Stimulated activated CD4-positive, alpha-beta T cell treated with anti-CD3 and anti-CD28 coated beads, Interleukin-1b, Interleukin-23, amount 100 ng/mL, for 24 hours (primary cell): ENCODE measurements at regions not wholly inside any gene's neighbourhood (a gene's known extent, or its start where the extent isn't known, plus 50 kb on each side); places are given as distances from the start of the nearest gene placed in this dataset.
"Not testable (repeated sequence)": the region's sequence is repeated elsewhere in the genome, so short reads cannot be mapped to it uniquely, and the experiment has no call there.

ENCODE experiments used
- DNase-seq, 4 experiments: peaks; one replicate each; pipeline ENCODE4 v3.0.0-alpha.2; 2020; ENCODE audit warnings: low read depth in 4 of 4, low spot score in 1 of 4

- DNase-seq, result not testable (repeated sequence)
Measured at GRCh38 chr7:63856466-63856865, 142.2 kb upstream of the ZNF722 start.

DNA sequence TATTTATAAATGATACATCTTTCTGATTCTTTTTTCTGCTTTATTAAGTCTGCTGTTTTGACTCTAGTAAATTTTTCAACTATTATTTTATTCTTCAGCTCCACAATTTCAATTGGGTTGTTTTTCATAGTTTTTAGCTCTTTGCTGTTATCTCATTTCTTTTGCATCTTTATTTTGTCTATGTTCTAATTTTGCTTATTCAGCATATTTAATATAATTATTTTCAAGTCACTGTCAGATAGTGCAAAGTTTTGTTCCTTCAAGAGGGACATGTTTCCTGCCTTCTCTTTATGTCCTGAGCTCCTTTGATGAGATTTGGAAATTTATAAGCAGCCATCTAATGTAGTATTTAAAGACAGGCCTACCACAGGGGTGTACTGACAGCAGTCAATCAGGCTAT lies 131.5 kb upstream of the ZNF722 start:
- DNase-seq, result no peak

- not testable (repeated sequence) for DNase-seq
Measured at GRCh38 chr7:63874242-63874641, 124.4 kb upstream of the ZNF722 start.

DNA sequence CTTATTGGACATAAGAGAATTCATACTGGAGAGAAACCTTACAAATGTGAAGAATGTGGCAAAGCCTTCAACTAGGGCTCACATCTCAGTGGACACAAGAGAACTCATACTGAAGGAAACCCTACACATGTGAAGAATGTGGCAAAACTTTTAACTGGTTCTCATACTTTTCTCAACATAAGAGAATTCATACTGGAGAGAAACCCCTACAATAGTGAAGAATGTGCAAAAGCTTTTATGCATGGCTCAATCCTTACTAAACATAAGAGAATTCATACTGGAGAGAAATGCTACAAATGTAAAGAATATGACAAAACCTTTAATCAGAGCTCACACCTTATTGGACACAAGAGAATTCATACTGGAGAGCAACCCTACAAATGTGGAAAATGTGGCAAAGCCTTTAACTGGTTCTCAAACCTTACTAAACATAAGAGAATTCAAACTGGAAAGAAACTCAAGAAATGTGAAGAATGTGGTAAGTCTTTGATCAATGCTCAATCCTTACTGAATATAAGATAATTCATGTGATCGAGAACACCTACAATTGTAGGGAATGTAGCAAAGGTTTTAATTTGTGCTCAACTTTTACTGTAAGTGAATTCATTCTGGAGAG lies 121.8 kb upstream of the ZNF722 start:
- no peak for DNase-seq

- DNase-seq, result no peak
Measured at GRCh38 chr7:63887031-63887430, 111.6 kb upstream of the ZNF722 start.

- DNase-seq, result peak; percentile 53 to 74 (median 66)
Measured at GRCh38 chr7:63899691-63900393, 98.8 kb upstream of the ZNF722 start.

DNA sequence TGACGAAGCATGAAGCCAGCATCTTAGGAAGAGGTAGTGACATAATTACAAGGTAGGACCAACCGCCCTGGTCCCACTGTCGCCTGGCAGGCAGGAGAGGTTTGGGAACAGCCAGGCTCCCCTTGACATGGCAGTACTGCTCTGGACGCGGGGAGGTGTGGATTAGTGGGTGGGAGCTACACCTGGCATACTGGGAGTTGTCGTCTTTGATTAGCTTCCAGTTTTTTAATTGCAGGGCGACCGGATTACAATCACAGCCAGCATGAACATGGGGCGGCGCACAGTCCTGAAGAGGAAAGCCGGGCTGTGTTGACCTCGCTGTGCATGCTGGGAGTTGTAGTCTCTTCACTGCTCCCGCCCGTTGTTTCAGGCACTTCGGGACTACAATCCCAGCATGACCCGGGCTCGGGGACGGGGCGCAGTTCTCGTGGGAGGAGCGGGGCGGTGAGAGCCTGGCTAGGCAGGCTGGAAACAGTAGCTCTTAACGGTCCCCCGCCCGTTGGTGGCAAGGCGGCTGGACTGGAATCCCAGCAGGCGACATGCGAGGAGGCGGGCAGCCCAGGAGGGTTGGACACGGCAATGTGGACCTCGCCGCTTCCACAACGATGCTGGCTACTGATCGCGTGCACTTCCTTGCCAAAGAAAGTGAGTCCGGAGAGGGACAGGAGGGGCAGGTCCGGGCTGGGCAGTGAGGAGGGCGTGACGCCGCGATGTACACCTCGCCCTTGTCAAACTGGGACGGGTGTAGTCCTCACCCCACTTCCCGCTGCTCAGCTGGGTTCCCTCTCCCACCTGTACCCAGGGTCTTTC lies 98.0 kb upstream of the ZNF722 start:
- DNase-seq, result peak; percentile 72 to 87 (median 84)

DNA sequence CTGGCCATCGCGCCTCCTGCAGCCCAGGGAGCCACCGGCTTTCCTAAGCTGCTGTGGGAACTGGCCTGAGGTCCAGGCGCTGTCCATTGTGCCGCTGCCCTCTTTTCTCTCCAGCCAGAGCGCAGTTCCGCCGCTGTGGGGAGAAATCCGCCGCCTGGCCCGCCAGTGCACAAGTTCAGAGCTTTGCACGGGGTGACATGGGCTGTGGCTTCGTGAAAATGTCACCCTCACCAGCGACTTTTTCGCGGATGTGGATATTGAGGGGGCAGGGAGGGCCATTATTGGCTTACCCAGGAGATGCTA lies 97.5 kb upstream of the ZNF722 start:
- not testable (repeated sequence) for DNase-seq

DNA sequence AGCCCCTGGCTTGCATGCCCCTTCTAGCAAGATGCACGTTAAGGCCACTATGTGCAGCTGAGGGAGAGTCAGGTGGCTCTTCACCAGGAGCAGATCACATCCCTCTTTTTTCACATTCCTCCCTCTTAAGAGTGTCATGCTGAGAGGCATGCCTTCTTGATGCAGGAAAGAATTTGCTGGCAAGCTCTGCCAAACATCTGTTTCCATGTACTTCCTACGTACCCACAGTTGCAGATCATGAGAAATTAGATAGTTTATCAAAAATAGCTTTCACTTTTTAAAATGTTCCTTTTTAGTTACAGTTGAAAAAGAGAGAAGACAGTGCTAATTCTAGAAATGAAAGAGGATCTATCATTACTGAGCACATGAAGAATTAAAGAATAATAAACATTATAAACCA lies 79.7 kb upstream of the ZNF722 start:
- no peak for DNase-seq

- DNase-seq, result no peak
Measured at GRCh38 chr7:63925262-63925625, 73.4 kb upstream of the ZNF722 start.

DNA sequence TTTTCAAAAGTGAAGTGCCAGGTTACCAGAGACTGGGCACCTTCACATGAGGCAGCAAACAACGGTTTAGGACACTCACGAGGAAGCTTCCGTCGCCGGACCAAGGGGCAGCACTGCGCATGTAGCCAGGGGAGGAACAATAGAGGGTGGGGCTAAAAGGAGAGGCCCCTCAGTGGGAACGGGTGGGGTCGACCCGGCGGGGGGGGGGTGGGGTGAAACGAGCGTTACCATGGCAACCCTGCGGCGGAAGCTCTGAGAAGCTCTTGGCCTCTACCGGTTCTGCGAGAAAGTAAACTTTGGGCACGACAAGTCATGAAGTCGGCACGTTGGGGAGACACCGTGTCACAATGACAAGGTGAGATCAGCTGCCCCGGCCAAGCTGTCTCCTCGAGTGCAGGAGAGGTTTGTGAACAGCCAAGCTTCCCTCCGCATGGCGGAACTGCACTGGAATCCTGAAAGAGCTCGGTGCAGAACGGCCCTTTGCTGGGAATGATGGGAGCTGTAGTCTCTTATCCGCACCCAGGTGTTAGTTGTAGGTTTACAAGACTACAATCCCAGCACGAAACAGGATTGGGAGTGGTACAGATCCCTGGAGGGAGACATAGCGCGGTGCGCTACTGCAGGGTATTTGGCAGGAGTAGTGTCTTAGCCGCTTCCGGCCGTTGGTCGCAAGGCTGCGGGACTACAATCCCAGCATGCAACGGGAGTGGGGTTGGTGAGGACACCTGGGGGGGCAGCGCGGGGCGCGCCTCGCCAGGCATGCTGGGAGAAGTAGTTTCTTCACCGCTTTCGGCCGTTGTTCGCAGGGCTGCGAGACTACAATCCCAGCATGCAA lies 72.8 kb upstream of the ZNF722 start:
- peak; percentile 56 to 83 (median 74) for DNase-seq

DNA sequence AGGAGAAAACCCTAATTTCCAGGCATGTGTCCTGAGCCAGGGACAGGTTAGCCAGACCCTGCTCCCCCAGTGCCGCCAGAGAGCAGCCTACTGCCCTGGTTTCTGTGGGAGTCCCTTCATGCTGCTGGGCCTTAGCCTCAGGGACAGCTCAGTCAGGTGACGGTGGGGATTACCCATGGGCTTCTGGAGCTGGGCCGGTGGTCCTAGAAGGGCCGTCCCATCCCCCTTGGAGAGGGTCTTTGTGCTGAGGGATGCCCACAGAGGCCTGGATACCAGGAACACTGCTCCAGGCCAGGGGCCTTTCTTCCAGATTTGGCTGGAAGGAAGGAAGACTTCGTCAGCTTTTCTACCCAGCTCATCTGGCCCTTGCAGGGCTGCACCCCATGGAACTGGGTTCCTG lies 71.4 kb upstream of the ZNF722 start:
- DNase-seq, result no peak

DNA sequence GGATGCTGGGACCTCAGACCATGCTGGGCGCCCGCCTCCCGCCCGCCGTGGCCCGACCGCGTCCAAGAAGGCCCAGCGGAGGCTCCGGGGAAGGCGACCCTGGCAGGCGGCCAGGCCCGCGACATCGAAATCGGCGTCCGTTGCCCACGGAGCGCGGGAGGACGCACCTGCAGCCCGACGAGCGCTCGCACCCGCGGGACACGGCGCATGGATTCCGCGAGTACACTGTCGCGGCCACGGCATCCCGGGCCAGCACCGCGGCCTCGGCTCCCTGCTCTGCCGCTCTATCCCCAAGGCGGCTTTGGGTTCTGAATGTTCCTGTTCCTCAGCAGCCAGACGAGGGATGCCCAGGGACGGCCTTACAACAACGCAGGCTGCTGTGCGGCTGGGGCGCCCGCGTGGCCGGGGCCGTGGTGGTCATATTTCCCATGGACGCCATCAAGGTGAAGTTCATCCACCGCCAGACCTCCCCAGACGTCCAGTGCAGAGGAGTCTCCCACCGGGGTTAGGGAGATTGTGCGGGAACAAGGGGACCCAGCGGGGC lies 67.5 kb upstream of the ZNF722 start:
- no peak for DNase-seq

GRCh38 chr7:63931985-63932577 lies 66.6 kb upstream of the ZNF722 start:
- no peak for DNase-seq
